GM12878 (cell line): ENCODE measurements at regions not wholly inside any gene's neighbourhood (a gene's known extent, or its start where the extent isn't known, plus 50 kb on each side); places are given as distances from the start of the nearest gene placed in this dataset.

Experiments
- ATAC-seq: fragments of 200-7000 bp; cut with Tn5 transposase; 3 replicates; pipeline ENCODE4 v1.9.1; 2020; ENCODE audit warnings: mild to moderate bottlenecking, moderate library complexity
- BruUV-seq: library from RNA; stranded (reverse); fragments of 400-500 nt; replicated peaks from 2 replicates; lab custom pipeline; 2021; lab: Mats Ljungman, UMichigan
- CTCF ChIA-PET: fragments of 300-600 bp; sonication (Branson Sonifier 250); formaldehyde crosslinking; extraction: SDS; loops from one replicate; lab custom pipeline; 2021; ENCODE audit warnings: inconsistent platforms; lab: Yijun Ruan, JAX
- POLR2A ChIA-PET: fragments of 350-600 bp; formaldehyde crosslinking; extraction: SDS; loops from one replicate; lab custom pipeline; 2021; ENCODE audit warnings: inconsistent platforms; lab: Charles Lee
- RAD21 ChIA-PET: fragments of 300-600 bp; sonication (Branson Sonifier 250); formaldehyde crosslinking; loops from one replicate; lab custom pipeline; 2023; ENCODE audit warnings: antibody characterized with exemption; ENCODE audit not compliant: unreplicated experiment; lab: Charles Lee
- SMC1A ChIA-PET: fragments of 300-600 bp; sonication (Branson Sonifier 250); formaldehyde crosslinking; loops from one replicate; lab custom pipeline; 2023; ENCODE audit not compliant: unreplicated experiment, uncharacterized antibody; lab: Charles Lee
- DNase-seq: peaks from one replicate; pipeline ENCODE4 v3.0.0-alpha.2; 2011; ENCODE audit warnings: low read depth, low spot score
- FAIRE-seq: peaks from 3 replicates; lab custom pipeline; 2011; peaks lifted over from hg19 to GRCh38; lab: Jason Lieb, UNC
- H2AFZ ChIP-seq: 2 replicates; pipeline ENCODE4 v1.6.0; 2011; ENCODE audit warnings: low read depth, low read length, control low read depth; ENCODE audit not compliant: control insufficient read depth
- H3K27ac ChIP-seq: 2 replicates; pipeline ENCODE4 v1.5.1; 2011; ENCODE audit warnings: control low read depth; ENCODE audit not compliant: control insufficient read depth, insufficient read depth
- H3K27me3 ChIP-seq, 2 experiments: replicated peaks in 1 of 2; 2 replicates each; pipeline versions ENCODE4 v1.6.0 to v1.6.1; 2011; ENCODE audit warnings: low read length in 1 of 2; ENCODE audit not compliant: control insufficient read depth in 2 of 2, insufficient read depth in 2 of 2
- H3K36me3 ChIP-seq, 2 experiments: 2 replicates each; pipeline ENCODE4 v1.5.1; 2011; ENCODE audit warnings: low read length in 1 of 2; ENCODE audit not compliant: control insufficient read depth in 2 of 2, insufficient read depth in 2 of 2
- H3K4me1 ChIP-seq: 2 replicates; pipeline ENCODE4 v1.6.1; 2011; ENCODE audit warnings: mild to moderate bottlenecking, low read length, moderate library complexity, mixed read lengths; ENCODE audit not compliant: control insufficient read depth, insufficient read depth
- H3K4me2 ChIP-seq: 2 replicates; pipeline ENCODE4 v1.6.0; 2011; ENCODE audit warnings: control low read depth; ENCODE audit not compliant: control insufficient read depth, insufficient read depth
- H3K4me3 ChIP-seq: fragments of 200-600 bp; sonication (generic); 2 replicates; pipeline ENCODE4 v1.5.1; 2016
- H3K79me2 ChIP-seq: 2 replicates; pipeline ENCODE4 v1.6.0; 2011; ENCODE audit warnings: low read length; ENCODE audit not compliant: control insufficient read depth, insufficient read depth
- H3K9ac ChIP-seq: 2 replicates; pipeline ENCODE4 v1.8.0; 2011; ENCODE audit warnings: low read length, control low read depth, mixed read lengths; ENCODE audit not compliant: control insufficient read depth, insufficient read depth
- H3K9me3 ChIP-seq: replicated peaks from 3 replicates; pipeline ENCODE4 v1.5.1; 2011; ENCODE audit warnings: mild to moderate bottlenecking, low read length; ENCODE audit not compliant: control insufficient read depth, insufficient read depth
- H4K20me1 ChIP-seq: 2 replicates; pipeline ENCODE4 v1.6.0; 2011; ENCODE audit not compliant: control insufficient read depth, insufficient read depth
- CBFB ChIP-seq: IDR thresholded peaks from 2 replicates; pipeline ENCODE4 v1.6.1; 2016; ENCODE audit warnings: antibody characterized with exemption, low read depth
- CEBPB ChIP-seq, 2 experiments: fragments of 150-350 bp in 1 of 2; IDR thresholded peaks; 2 replicates each; pipeline ENCODE4 v1.6.1; 2012 to 2014; ENCODE audit warnings: low read depth in 2 of 2, low read length in 2 of 2, borderline replicate concordance in 1 of 2, inconsistent platforms in 1 of 2
- DPF2 ChIP-seq: fragments of 450-650 bp; IDR thresholded peaks from 2 replicates; pipeline ENCODE4 v1.6.1; 2017; ENCODE audit warnings: mild to moderate bottlenecking
- HDAC6 ChIP-seq: fragments of 200-600 bp; sonication (generic); IDR thresholded peaks from one replicate; pipeline ENCODE4 v1.8.0; 2017; ENCODE audit warnings: antibody characterized with exemption; ENCODE audit not compliant: unreplicated experiment
- HSF1 ChIP-seq: fragments of 150-350 bp; IDR thresholded peaks from 2 replicates; pipeline ENCODE4 v1.6.1; 2014; ENCODE audit warnings: mild to moderate bottlenecking, low read depth, low read length
- NKRF ChIP-seq: fragments of 450-650 bp; conservative IDR thresholded peaks from 2 replicates; pipeline ENCODE4 v1.6.1; 2017; ENCODE audit warnings: mild to moderate bottlenecking, moderate library complexity
- RB1 ChIP-seq: fragments of 450-650 bp; formaldehyde crosslinking; IDR thresholded peaks from 2 replicates; pipeline ENCODE4 v1.6.1; 2017; ENCODE audit warnings: mild to moderate bottlenecking, borderline replicate concordance
- RBBP5 ChIP-seq: fragments of 200-600 bp; sonication (generic); conservative IDR thresholded peaks from 2 replicates; pipeline ENCODE4 v1.6.1; 2016
- RUNX3 ChIP-seq: IDR thresholded peaks from 2 replicates; pipeline ENCODE4 v1.6.1; 2012; ENCODE audit warnings: low read length, inconsistent platforms
- SIX5 ChIP-seq: IDR thresholded peaks from 2 replicates; pipeline ENCODE4 v1.6.1; 2011; ENCODE audit warnings: mild to moderate bottlenecking, low read depth, low read length, moderate library complexity; ENCODE audit not compliant: severe bottlenecking
- SRF ChIP-seq, 2 experiments: IDR thresholded peaks; 2 replicates each; pipeline ENCODE4 v1.6.1; 2011; ENCODE audit warnings: low read depth in 2 of 2, low read length in 2 of 2, mild to moderate bottlenecking in 1 of 2, moderate library complexity in 1 of 2
- TBL1XR1 ChIP-seq: IDR thresholded peaks from 2 replicates; pipeline ENCODE4 v1.6.1; 2012; ENCODE audit warnings: low read depth, low read length, improper control_type of control experiment
- WRNIP1 ChIP-seq: IDR thresholded peaks from 2 replicates; pipeline ENCODE4 v1.6.1; 2011; ENCODE audit warnings: low read depth, low read length, improper control_type of control experiment, borderline replicate concordance
- YY1 ChIP-seq: IDR thresholded peaks from 2 replicates; pipeline ENCODE4 v1.6.1; 2011; ENCODE audit warnings: low read depth, mild to moderate bottlenecking, low read length
- ZNF217 ChIP-seq: fragments of 450-650 bp; IDR thresholded peaks from 2 replicates; pipeline ENCODE4 v1.6.1; 2017; ENCODE audit warnings: antibody characterized with exemption, mild to moderate bottlenecking
- WGBS: methylation state at CpG from one replicate; pipeline ENCODE4 v1.1.6; 2016; ENCODE audit warnings: low lambda C conversion rate; ENCODE audit not compliant: insufficient replicate concordance, insufficient coverage; ENCODE audit errors: missing lambda C conversion rate; 5-methylcytosine and 5-hydroxymethylcytosine counted together
- in situ Hi-C: fragments of 300-500 bp; cut with MboI; formaldehyde crosslinking; loops from 9 replicates; pipeline ENCODE4 v1.14.3; 2018; ENCODE audit warnings: mixed read lengths
- intact Hi-C: fragments of 100-400 bp; cut with micrococcal nuclease; formaldehyde crosslinking; loops from one replicate; pipeline ENCODE4 v1.14.2; 2022; ENCODE audit not compliant: unreplicated experiment
- TF ChIP-seq, protein P1 (sequence below): IDR thresholded peaks from 2 replicates; pipeline ENCODE4 v1.6.1; 2011; ENCODE audit warnings: borderline replicate concordance, low read depth, mild to moderate bottlenecking, moderate library complexity, low read length; ENCODE audit not compliant: insufficient read depth, poor library complexity, severe bottlenecking

- BruUV-seq, result no TSS peak
Measured at GRCh38 chr13:21777813-21778212, 106.9 kb downstream of the FGF9 start.

More at GRCh38 chr13:21777813-21778212, 106.9 kb downstream of the FGF9 start:
- ATAC-seq, result no peak
- TF ChIP-seq WRNIP1, result no peak
- TF ChIP-seq CBFB, result no peak
- TF ChIP-seq CEBPB (IDR thresholded peaks at IDR 0.05; ENCODE audit: borderline replicate concordance in 1 of 2, low read depth in 2 of 2, low read length in 2 of 2), result no peak
- TF ChIP-seq RUNX3, result no peak
- TF ChIP-seq RBBP5, result no peak
- no peak for TF ChIP-seq DPF2
- no peak for TF ChIP-seq TBL1XR1
- no peak for TF ChIP-seq HDAC6
- TF ChIP-seq SRF (IDR thresholded peaks at IDR 0.05; ENCODE audit: low read depth in 2 of 2, low read length in 2 of 2), result no peak
- no peak for TF ChIP-seq HSF1
- TF ChIP-seq ZNF217, result no peak
- no peak for TF ChIP-seq NKRF
- no peak for TF ChIP-seq SIX5
- no peak for TF ChIP-seq RB1
- TF ChIP-seq, protein P1, sequence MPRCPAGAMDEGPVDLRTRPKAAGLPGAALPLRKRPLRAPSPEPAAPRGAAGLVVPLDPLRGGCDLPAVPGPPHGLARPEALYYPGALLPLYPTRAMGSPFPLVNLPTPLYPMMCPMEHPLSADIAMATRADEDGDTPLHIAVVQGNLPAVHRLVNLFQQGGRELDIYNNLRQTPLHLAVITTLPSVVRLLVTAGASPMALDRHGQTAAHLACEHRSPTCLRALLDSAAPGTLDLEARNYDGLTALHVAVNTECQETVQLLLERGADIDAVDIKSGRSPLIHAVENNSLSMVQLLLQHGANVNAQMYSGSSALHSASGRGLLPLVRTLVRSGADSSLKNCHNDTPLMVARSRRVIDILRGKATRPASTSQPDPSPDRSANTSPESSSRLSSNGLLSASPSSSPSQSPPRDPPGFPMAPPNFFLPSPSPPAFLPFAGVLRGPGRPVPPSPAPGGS, result no peak
- TF ChIP-seq YY1, result no peak
- CTCF ChIA-PET, result no interaction called here
- H3K4me2 ChIP-seq, result no peak overlapping the region
- H2AFZ ChIP-seq, result no peak overlapping the region
- DNase-seq, result no peak
- no peaks in the 10 kb centered on the region for H4K20me1 ChIP-seq
- no peaks in the 10 kb centered on the region for H3K36me3 ChIP-seq
- SMC1A ChIA-PET, result no interaction called here
- WGBS, result 66% methylated on average over 3 of the region's 3 CpGs
- POLR2A ChIA-PET, result no interaction called here
- no peaks in the 10 kb centered on the region for H3K9me3 ChIP-seq
- no peaks in the 10 kb centered on the region for H3K27me3 ChIP-seq
- H3K4me1 ChIP-seq, result no peaks in the 10 kb centered on the region
- in situ Hi-C loops (no loop called here), intact Hi-C loops (no loop called here)
- no peak overlapping the region for H3K9ac ChIP-seq
- no peak for FAIRE-seq
- no peaks in the 10 kb centered on the region for H3K79me2 ChIP-seq
- RAD21 ChIA-PET, result no interaction called here
- no peak overlapping the region for H3K27ac ChIP-seq
- no peak overlapping the region for H3K4me3 ChIP-seq
